Testis (tissue), 2 donors: ENCODE measurements at regions not wholly inside any gene's neighbourhood (a gene's known extent, or its start where the extent isn't known, plus 50 kb on each side); places are given as distances from the start of the nearest gene placed in this dataset.

Source experiments
- POLR2A ChIP-seq: fragments of 450-650 bp; IDR thresholded peaks from one replicate; pipeline ENCODE4 v1.6.1; 2017; ENCODE audit warnings: antibody characterized with exemption, mild to moderate bottlenecking, moderate library complexity
- TF ChIP-seq, protein P1 (sequence below), 3 experiments: fragments of 450-650 bp in 2 of 3; fragments of 200-600 bp in 1 of 3; sonication (generic) in 1 of 3; IDR thresholded peaks; one replicate each; pipeline ENCODE4 v1.5.1; 2016 to 2019; ENCODE audit warnings: antibody characterized with exemption in 3 of 3, mild to moderate bottlenecking in 2 of 3, moderate library complexity in 1 of 3

DNA sequence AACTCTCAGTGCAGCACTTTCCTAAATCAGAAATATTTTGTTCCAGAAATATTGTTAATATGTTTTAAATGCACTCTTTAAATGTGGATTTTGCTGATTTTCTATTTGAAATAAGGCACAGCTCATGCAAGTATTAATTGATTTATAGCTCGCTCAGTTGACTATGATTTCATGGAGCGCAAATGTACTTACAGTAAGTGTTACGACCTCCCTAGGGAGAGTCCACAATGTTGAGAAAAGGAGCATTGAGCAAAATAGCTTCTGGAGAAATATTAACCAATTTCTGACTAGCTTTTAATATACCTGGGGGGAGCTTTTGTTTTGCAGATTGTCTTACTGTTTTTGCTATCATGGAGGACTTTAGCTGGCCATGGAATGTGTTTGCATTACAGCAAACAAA, 1687.5 kb downstream of the STIM2 start:
- TF ChIP-seq, protein P1, sequence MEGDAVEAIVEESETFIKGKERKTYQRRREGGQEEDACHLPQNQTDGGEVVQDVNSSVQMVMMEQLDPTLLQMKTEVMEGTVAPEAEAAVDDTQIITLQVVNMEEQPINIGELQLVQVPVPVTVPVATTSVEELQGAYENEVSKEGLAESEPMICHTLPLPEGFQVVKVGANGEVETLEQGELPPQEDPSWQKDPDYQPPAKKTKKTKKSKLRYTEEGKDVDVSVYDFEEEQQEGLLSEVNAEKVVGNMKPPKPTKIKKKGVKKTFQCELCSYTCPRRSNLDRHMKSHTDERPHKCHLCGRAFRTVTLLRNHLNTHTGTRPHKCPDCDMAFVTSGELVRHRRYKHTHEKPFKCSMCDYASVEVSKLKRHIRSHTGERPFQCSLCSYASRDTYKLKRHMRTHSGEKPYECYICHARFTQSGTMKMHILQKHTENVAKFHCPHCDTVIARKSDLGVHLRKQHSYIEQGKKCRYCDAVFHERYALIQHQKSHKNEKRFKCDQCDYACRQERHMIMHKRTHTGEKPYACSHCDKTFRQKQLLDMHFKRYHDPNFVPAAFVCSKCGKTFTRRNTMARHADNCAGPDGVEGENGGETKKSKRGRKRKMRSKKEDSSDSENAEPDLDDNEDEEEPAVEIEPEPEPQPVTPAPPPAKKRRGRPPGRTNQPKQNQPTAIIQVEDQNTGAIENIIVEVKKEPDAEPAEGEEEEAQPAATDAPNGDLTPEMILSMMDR (IDR thresholded peaks at IDR 0.05), result no peak
- TF ChIP-seq POLR2A, result no peak
